RWPE2 (cell line): ENCODE measurements at regions not wholly inside any gene's neighbourhood (a gene's known extent, or its start where the extent isn't known, plus 50 kb on each side); places are given as distances from the start of the nearest gene placed in this dataset.

ENCODE experiments used
- ATAC-seq: fragments of 200-7000 bp; cut with Tn5 transposase; 3 replicates; pipeline ENCODE4 v1.9.1; 2021; ENCODE audit warnings: low read depth
- DNase-seq: peaks from one replicate; pipeline ENCODE4 v3.0.0-alpha.2; 2020; ENCODE audit warnings: low spot score
- H3K27ac ChIP-seq: fragments of 450-650 bp; 2 replicates; pipeline ENCODE4 v1.5.1; 2017; ENCODE audit warnings: mild to moderate bottlenecking; ENCODE audit not compliant: poor library complexity, severe bottlenecking
- H3K27me3 ChIP-seq: fragments of 250-450 bp; sonication (Bioruptor Pico); 2 replicates; pipeline ENCODE4 v1.5.1; 2021; ENCODE audit warnings: mild to moderate bottlenecking, moderate library complexity; ENCODE audit not compliant: insufficient read depth, poor library complexity, severe bottlenecking
- H3K36me3 ChIP-seq: fragments of 250-450 bp; sonication (Bioruptor Pico); 2 replicates; pipeline ENCODE4 v1.5.1; 2020; ENCODE audit warnings: low read depth, mild to moderate bottlenecking, moderate library complexity
- H3K4me1 ChIP-seq: fragments of 250-450 bp; sonication (Bioruptor Pico); 2 replicates; pipeline ENCODE4 v1.5.1; 2021; ENCODE audit warnings: mild to moderate bottlenecking, moderate library complexity; ENCODE audit not compliant: insufficient read depth, poor library complexity, severe bottlenecking
- H3K4me3 ChIP-seq: fragments of 250-450 bp; sonication (Bioruptor Pico); 2 replicates; pipeline ENCODE4 v1.5.1; 2021; ENCODE audit warnings: mild to moderate bottlenecking, moderate library complexity; ENCODE audit not compliant: severe bottlenecking
- H3K9me3 ChIP-seq: fragments of 250-450 bp; sonication (Bioruptor Pico); 2 replicates; pipeline ENCODE4 v1.5.1; 2021; ENCODE audit warnings: mild to moderate bottlenecking, moderate library complexity; ENCODE audit not compliant: severe bottlenecking
- TF ChIP-seq, protein P1 (sequence below): fragments of 450-650 bp; IDR thresholded peaks from one replicate; pipeline ENCODE4 v1.5.1; 2017; ENCODE audit warnings: mild to moderate bottlenecking, moderate library complexity; ENCODE audit not compliant: poor library complexity, severe bottlenecking

GRCh38 chr10:29689001-29689400, 54.2 kb upstream of the SVIL start:
- Histone ChIP-seq H3K27me3 (no peaks in the 10 kb centered on the region), H3K4me3 (no peak overlapping the region), H3K27ac (peak overlapping the region; percentile 58), H3K9me3 (no peaks in the 10 kb centered on the region), H3K36me3 (peaks cover 24% of the 10 kb centered on the region), H3K4me1 (peaks cover 47% of the 10 kb centered on the region)
- DNase-seq (no peak), ATAC-seq (peak; percentile 59)
- TF ChIP-seq, protein P1, sequence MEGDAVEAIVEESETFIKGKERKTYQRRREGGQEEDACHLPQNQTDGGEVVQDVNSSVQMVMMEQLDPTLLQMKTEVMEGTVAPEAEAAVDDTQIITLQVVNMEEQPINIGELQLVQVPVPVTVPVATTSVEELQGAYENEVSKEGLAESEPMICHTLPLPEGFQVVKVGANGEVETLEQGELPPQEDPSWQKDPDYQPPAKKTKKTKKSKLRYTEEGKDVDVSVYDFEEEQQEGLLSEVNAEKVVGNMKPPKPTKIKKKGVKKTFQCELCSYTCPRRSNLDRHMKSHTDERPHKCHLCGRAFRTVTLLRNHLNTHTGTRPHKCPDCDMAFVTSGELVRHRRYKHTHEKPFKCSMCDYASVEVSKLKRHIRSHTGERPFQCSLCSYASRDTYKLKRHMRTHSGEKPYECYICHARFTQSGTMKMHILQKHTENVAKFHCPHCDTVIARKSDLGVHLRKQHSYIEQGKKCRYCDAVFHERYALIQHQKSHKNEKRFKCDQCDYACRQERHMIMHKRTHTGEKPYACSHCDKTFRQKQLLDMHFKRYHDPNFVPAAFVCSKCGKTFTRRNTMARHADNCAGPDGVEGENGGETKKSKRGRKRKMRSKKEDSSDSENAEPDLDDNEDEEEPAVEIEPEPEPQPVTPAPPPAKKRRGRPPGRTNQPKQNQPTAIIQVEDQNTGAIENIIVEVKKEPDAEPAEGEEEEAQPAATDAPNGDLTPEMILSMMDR, result no peak

DNA sequence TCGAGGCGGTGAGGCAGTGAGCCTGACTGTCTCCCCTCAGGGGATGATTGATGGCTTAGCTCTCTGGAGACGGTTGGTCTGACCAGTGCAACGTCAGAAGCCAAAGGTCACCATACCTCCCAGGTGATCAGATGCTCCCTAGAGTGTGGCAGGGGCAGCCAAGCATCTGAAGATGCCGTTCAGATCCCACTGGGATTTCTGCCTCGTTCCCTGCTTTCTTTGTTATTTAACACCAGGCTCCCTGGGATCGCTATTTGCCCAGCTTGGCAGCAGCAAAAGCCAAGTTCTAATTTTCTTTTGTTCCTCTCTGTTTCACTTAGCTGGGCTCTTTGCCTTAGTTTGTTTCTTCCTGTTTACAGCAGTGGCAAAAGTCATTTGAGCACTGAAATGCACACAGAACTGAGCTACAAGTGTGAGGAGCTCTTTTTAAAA, 53.5 kb upstream of the SVIL start:
- Histone ChIP-seq H3K27ac (peak overlapping the region; percentile 58), H3K27me3 (no peaks in the 10 kb centered on the region), H3K4me3 (no peak overlapping the region), H3K9me3 (no peaks in the 10 kb centered on the region), H3K4me1 (peaks cover 47% of the 10 kb centered on the region), H3K36me3 (peaks cover 24% of the 10 kb centered on the region)
- no peak for DNase-seq
- ATAC-seq, result no peak
- TF ChIP-seq, protein P1, result no peak

- DNase-seq (no peak), ATAC-seq (no peak)
- TF ChIP-seq, protein P1, result no peak
- Histone ChIP-seq H3K9me3 (no peaks in the 10 kb centered on the region), H3K36me3 (peaks cover 24% of the 10 kb centered on the region), H3K27ac (no peak overlapping the region), H3K4me3 (no peak overlapping the region), H3K4me1 (peaks cover 44% of the 10 kb centered on the region), H3K27me3 (no peaks in the 10 kb centered on the region)
These were observed 52.8 kb upstream of the SVIL start for GRCh38 chr10:29687421-29688164.

GRCh38 chr10:29685506-29685905, 50.7 kb upstream of the SVIL start:
- Histone ChIP-seq H3K27ac (no peak overlapping the region), H3K36me3 (peaks cover 19% of the 10 kb centered on the region), H3K9me3 (no peaks in the 10 kb centered on the region), H3K27me3 (no peaks in the 10 kb centered on the region), H3K4me1 (peaks cover 26% of the 10 kb centered on the region), H3K4me3 (no peak overlapping the region)
- TF ChIP-seq, protein P1, result no peak
- no peak for DNase-seq
- ATAC-seq, result no peak
